PC-3 (cell line): ENCODE measurements at regions not wholly inside any gene's neighbourhood (a gene's known extent, or its start where the extent isn't known, plus 50 kb on each side); places are given as distances from the start of the nearest gene placed in this dataset.

ENCODE experiments used
- ATAC-seq: fragments of 200-7000 bp; cut with Tn5 transposase; 2 replicates; pipeline ENCODE4 v1.9.1; 2020; ENCODE audit warnings: mild to moderate bottlenecking, moderate library complexity
- BruUV-seq: library from RNA; stranded (reverse); fragments of 400-500 nt; replicated peaks from 2 replicates; lab custom pipeline; 2021; lab: Mats Ljungman, UMichigan
- CTCF ChIA-PET: fragments of 300-600 bp; sonication (Branson Sonifier 250); formaldehyde crosslinking; loops from one replicate; lab custom pipeline; 2022; ENCODE audit warnings: antibody characterized with exemption; lab: Charles Lee
- POLR2A ChIA-PET: fragments of 300-600 bp; sonication (Branson Sonifier 250); formaldehyde crosslinking; loops from one replicate; lab custom pipeline; 2022; ENCODE audit warnings: antibody characterized with exemption; ENCODE audit not compliant: unreplicated experiment; lab: Charles Lee
- DNase-seq: peaks from one replicate; pipeline ENCODE4 v3.0.0-alpha.2; 2015
- H2AFZ ChIP-seq: fragments of 300-600 bp; sonication (generic); 2 replicates; pipeline ENCODE4 v1.6.0; 2016; ENCODE audit warnings: antibody characterized with exemption, low read length
- H3F3A ChIP-seq: fragments of 300-600 bp; sonication (generic); one replicate; pipeline ENCODE4 v1.6.0; 2017; ENCODE audit warnings: antibody characterized with exemption, low read length, control low read depth, mild to moderate bottlenecking; ENCODE audit not compliant: unreplicated experiment
- H3K27ac ChIP-seq: fragments of 300-600 bp; sonication (generic); 2 replicates; pipeline ENCODE4 v1.5.1; 2016; ENCODE audit warnings: mild to moderate bottlenecking, low read length
- H3K27me3 ChIP-seq: fragments of 300-600 bp; sonication (generic); 2 replicates; pipeline ENCODE4 v1.6.1; 2016; ENCODE audit warnings: low read length, mixed read lengths
- H3K36me3 ChIP-seq: fragments of 300-600 bp; sonication (generic); 2 replicates; pipeline ENCODE4 v1.6.1; 2016; ENCODE audit warnings: low read depth, mixed run types, low read length, mixed read lengths
- H3K4me1 ChIP-seq: fragments of 300-600 bp; sonication (generic); 2 replicates; pipeline ENCODE4 v1.5.1; 2016; ENCODE audit warnings: low read length; ENCODE audit not compliant: insufficient read depth
- H3K4me2 ChIP-seq: fragments of 300-600 bp; sonication (generic); 2 replicates; pipeline ENCODE4 v1.6.0; 2016; ENCODE audit warnings: low read length
- H3K4me3 ChIP-seq: fragments of 300-600 bp; sonication (generic); 2 replicates; pipeline ENCODE4 v1.5.1; 2016; ENCODE audit warnings: mild to moderate bottlenecking, low read length, mixed read lengths
- H3K79me2 ChIP-seq: fragments of 300-600 bp; sonication (generic); 2 replicates; pipeline ENCODE4 v1.6.1; 2017; ENCODE audit warnings: low read length, mixed read lengths
- H3K9ac ChIP-seq: fragments of 300-600 bp; sonication (generic); 2 replicates; pipeline ENCODE4 v1.6.0; 2016; ENCODE audit warnings: mild to moderate bottlenecking, low read length
- H3K9me2 ChIP-seq: fragments of 300-600 bp; sonication (generic); replicated peaks from 2 replicates; pipeline ENCODE4 v1.6.1; 2016; ENCODE audit warnings: mixed run types, low read length, mixed read lengths
- H3K9me3 ChIP-seq: fragments of 300-600 bp; sonication (generic); 2 replicates; pipeline ENCODE4 v1.6.1; 2016; ENCODE audit warnings: low read length, mixed read lengths
- H4K20me1 ChIP-seq: fragments of 300-600 bp; sonication (generic); 2 replicates; pipeline ENCODE4 v1.6.1; 2016; ENCODE audit warnings: low read length, mixed read lengths
- CTCF ChIP-seq: fragments of 300-600 bp; sonication (generic); conservative IDR thresholded peaks from 2 replicates; pipeline ENCODE4 v1.5.1; 2017; ENCODE audit warnings: antibody characterized with exemption, low read depth, mild to moderate bottlenecking, low read length
- EZH2 ChIP-seq: fragments of 300-600 bp; sonication (generic); IDR thresholded peaks from one replicate; pipeline ENCODE4 v1.6.1; 2017; ENCODE audit warnings: antibody characterized with exemption, mild to moderate bottlenecking, low read length; ENCODE audit not compliant: unreplicated experiment
- EZH2phosphoT487 ChIP-seq: fragments of 300-600 bp; sonication (generic); IDR thresholded peaks from 2 replicates; pipeline ENCODE4 v1.6.1; 2018; ENCODE audit warnings: mild to moderate bottlenecking, antibody characterized with exemption, low read length, borderline replicate concordance
- intact Hi-C: fragments of 100-400 bp; cut with micrococcal nuclease; formaldehyde crosslinking; loops from 2 replicates; pipeline ENCODE4 v1.9.0; 2023

- ChIA-PET POLR2A (no interaction called here), CTCF (no interaction called here)
- DNase-seq, result no peak
- TF ChIP-seq EZH2phosphoT487 (no peak), EZH2 (no peak), CTCF (no peak)
- Histone ChIP-seq H3K36me3 (no peaks in the 10 kb centered on the region), H3K9me3 (no peaks in the 10 kb centered on the region), H3K9me2 (no peaks in the 10 kb centered on the region), H3K4me1 (no peaks in the 10 kb centered on the region), H3K27me3 (no peaks in the 10 kb centered on the region), H3K27ac (no peak overlapping the region), H3F3A (no peaks in the 10 kb centered on the region), H3K4me3 (no peak overlapping the region), H2AFZ (no peak overlapping the region), H3K9ac (no peak overlapping the region), H4K20me1 (no peaks in the 10 kb centered on the region), H3K4me2 (no peak overlapping the region), H3K79me2 (no peaks in the 10 kb centered on the region)
- BruUV-seq, result no TSS peak
- intact Hi-C loops, result no loop called here
- ATAC-seq, result no peak
Observed at GRCh38 chr5:92455011-92455410, 1071.9 kb upstream of the ARRDC3 start.

- ATAC-seq (no peak), DNase-seq (no peak)
- Histone ChIP-seq H4K20me1 (no peaks in the 10 kb centered on the region), H3K4me1 (no peaks in the 10 kb centered on the region), H3K79me2 (no peaks in the 10 kb centered on the region), H3K36me3 (no peaks in the 10 kb centered on the region), H3K27ac (no peak overlapping the region), H3K4me3 (no peak overlapping the region), H3K27me3 (no peaks in the 10 kb centered on the region), H3K9me3 (no peaks in the 10 kb centered on the region), H3K4me2 (no peak overlapping the region), H3K9ac (no peak overlapping the region), H2AFZ (no peak overlapping the region), H3K9me2 (no peaks in the 10 kb centered on the region), H3F3A (no peaks in the 10 kb centered on the region)
- no TSS peak for BruUV-seq
- intact Hi-C loops, result no loop called here
- POLR2A ChIA-PET, result no interaction called here
- no peak for TF ChIP-seq EZH2
- no peak for TF ChIP-seq CTCF
- TF ChIP-seq EZH2phosphoT487, result no peak
- CTCF ChIA-PET, result no interaction called here
Observed at GRCh38 chr5:92444888-92445287, 1061.8 kb upstream of the ARRDC3 start.

- CTCF ChIA-PET, result no interaction called here
Observed at GRCh38 chr5:92435781-92436180, 1052.7 kb upstream of the ARRDC3 start.

More at GRCh38 chr5:92435781-92436180, 1052.7 kb upstream of the ARRDC3 start:
- BruUV-seq, result no TSS peak
- H2AFZ ChIP-seq, result no peak overlapping the region
- ATAC-seq, result no peak
- no peak for DNase-seq
- no peaks in the 10 kb centered on the region for H3F3A ChIP-seq
- H3K27me3 ChIP-seq, result no peaks in the 10 kb centered on the region
- no peaks in the 10 kb centered on the region for H4K20me1 ChIP-seq
- H3K27ac ChIP-seq, result no peak overlapping the region
- no peak overlapping the region for H3K4me3 ChIP-seq
- no peak overlapping the region for H3K9ac ChIP-seq
- H3K36me3 ChIP-seq, result no peaks in the 10 kb centered on the region
- TF ChIP-seq CTCF, result no peak
- no peak for TF ChIP-seq EZH2
- no peak for TF ChIP-seq EZH2phosphoT487
- H3K9me2 ChIP-seq, result no peaks in the 10 kb centered on the region
- no peaks in the 10 kb centered on the region for H3K9me3 ChIP-seq
- intact Hi-C loops, result no loop called here
- no peaks in the 10 kb centered on the region for H3K79me2 ChIP-seq
- H3K4me1 ChIP-seq, result no peaks in the 10 kb centered on the region
- H3K4me2 ChIP-seq, result no peak overlapping the region
- POLR2A ChIA-PET, result no interaction called here
